Activated naive CD8-positive, alpha-beta T cell treated with anti-CD3 and anti-CD28 coated beads, Interleukin-2, amount 50 U/mL, for 24 hours (primary cell): ENCODE measurements at regions not wholly inside any gene's neighbourhood (a gene's known extent, or its start where the extent isn't known, plus 50 kb on each side); places are given as distances from the start of the nearest gene placed in this dataset.
A peak's percentile ranks its signal among the peaks of the same experiment; 100 is the strongest.

Source experiments
- ATAC-seq: fragments of 150-1000 bp; cut with Tn5 transposase; one replicate; pipeline ENCODE4 v1.10.0; 2021
- DNase-seq: peaks from one replicate; pipeline ENCODE4 v3.0.0; 2021
- H3K27ac Mint-ChIP-seq: one replicate; pipeline ENCODE4 v1.8.0; 2021; ENCODE audit warnings: mild to moderate bottlenecking, mixed read lengths
- H3K27me3 Mint-ChIP-seq: one replicate; pipeline ENCODE4 v1.8.0; 2021; ENCODE audit warnings: mixed read lengths
- H3K36me3 Mint-ChIP-seq: one replicate; pipeline ENCODE4 v1.8.0; 2021; ENCODE audit warnings: low read depth, mixed read lengths
- H3K4me1 Mint-ChIP-seq: one replicate; pipeline ENCODE4 v1.8.0; 2021; ENCODE audit warnings: mixed read lengths
- H3K4me3 Mint-ChIP-seq: one replicate; pipeline ENCODE4 v1.8.0; 2021; ENCODE audit warnings: mild to moderate bottlenecking, moderate library complexity, mixed read lengths
- H3K9me3 Mint-ChIP-seq: one replicate; pipeline ENCODE4 v1.8.0; 2021; ENCODE audit warnings: mixed read lengths

DNA sequence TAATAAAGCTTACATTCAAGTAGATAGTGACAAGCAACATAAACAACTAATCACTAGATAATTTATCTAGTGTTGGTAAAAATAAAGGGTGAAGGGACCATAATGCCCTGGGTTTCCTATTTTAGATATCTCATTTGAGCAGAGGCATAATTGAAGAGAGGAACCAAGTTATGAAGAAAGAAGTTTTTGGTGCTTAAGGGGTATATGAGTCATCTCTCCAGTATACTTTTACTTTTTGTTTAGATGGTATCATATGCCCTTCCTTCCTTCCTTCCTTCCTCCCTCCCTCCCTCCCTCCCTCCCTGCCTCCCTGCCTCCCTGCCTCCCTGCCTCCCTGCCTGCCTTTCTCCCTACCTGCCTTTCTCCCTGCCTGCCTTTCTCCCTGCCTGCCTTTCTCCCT lies 1053.5 kb upstream of the CELF4 start:
- Mint-ChIP-seq H3K36me3 (no peaks in the 10 kb centered on the region), H3K4me3 (no peak overlapping the region), H3K27ac (no peak overlapping the region), H3K9me3 (no peaks in the 10 kb centered on the region), H3K4me1 (peaks cover 2% of the 10 kb centered on the region), H3K27me3 (no peaks in the 10 kb centered on the region)
- DNase-seq: no peak
- ATAC-seq: no peak

GRCh38 chr18:38616306-38616705 lies 1050.7 kb upstream of the CELF4 start:
- ATAC-seq: no peak
- Mint-ChIP-seq H3K27ac (no peak overlapping the region), H3K9me3 (no peaks in the 10 kb centered on the region), H3K4me3 (no peak overlapping the region), H3K36me3 (no peaks in the 10 kb centered on the region), H3K4me1 (peaks cover 11% of the 10 kb centered on the region), H3K27me3 (no peaks in the 10 kb centered on the region)
- DNase-seq: no peak

DNA sequence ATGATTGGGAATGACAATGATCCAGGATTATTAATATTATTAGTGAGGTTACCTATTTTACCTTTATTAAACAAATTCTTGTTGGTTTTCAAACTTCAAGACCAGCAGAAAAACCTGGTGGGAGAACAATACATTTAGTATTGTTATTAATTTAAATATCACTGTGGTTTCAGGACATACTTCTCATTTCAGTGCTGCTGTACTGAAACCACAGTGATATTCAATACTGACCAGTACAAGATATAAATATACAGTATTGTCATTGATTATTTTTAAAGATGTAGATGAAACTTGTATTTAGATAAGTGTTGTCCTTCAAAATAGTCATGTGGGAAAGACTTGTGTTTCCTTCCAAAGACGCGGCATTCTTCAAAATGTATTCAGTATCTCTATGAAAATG lies 1047.3 kb upstream of the CELF4 start:
- Mint-ChIP-seq H3K4me1 (peaks cover 28% of the 10 kb centered on the region), H3K27ac (no peak overlapping the region), H3K36me3 (no peaks in the 10 kb centered on the region), H3K9me3 (no peaks in the 10 kb centered on the region), H3K4me3 (no peak overlapping the region), H3K27me3 (no peaks in the 10 kb centered on the region)
- DNase-seq: no peak
- no peak for ATAC-seq

DNA sequence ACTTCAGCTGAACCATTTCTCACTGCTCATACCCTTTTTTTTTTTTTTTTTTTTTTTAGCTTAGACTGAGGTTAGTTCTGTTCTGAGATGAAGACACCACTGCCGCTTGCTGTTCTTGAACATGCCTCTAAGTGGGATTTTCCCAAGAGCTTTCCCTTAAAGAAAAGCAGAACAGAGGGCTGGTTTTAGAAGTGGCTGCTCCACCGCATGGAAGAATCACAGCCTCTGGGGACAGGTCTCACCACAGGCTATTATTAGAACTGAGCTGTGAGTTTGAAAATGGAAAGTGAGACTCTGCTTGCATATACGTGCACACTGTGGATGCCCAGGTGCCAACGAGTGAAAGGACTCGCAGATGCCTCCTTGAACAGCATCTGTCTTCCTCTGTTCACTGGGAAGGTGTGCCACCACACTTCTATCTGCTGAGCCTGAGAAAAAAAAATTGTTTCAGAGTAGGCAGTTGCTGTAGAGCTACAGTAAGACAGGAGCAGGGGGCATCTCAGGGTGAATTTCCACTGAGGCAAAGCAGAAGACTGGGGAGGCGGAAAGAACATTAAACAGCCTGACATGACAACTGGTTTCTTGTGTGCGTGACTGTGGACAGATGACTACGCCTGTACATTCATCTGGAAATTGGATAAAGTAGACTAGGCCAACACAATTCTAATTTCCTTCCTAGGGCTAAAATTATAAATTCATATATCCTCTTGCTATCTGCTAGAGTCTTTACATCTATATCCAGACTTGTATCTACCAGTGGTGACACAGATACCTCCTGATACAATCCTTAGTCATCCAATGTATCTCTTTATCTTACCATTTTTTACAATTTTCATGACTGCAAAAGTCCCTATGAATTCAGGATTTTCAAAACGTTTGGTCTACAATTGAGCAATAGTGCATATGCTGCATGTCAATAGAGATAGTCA lies 1045.7 kb upstream of the CELF4 start:
- ATAC-seq (peak; percentile 80), DNase-seq (peak; percentile 15)
- H3K9me3 Mint-ChIP-seq: no peaks in the 10 kb centered on the region
- peaks cover 37% of the 10 kb centered on the region for H3K4me1 Mint-ChIP-seq
- H3K36me3 Mint-ChIP-seq: no peaks in the 10 kb centered on the region
- H3K27me3 Mint-ChIP-seq: no peaks in the 10 kb centered on the region
- peak overlapping the region; percentile 32 for H3K4me3 Mint-ChIP-seq
- peak overlapping the region; percentile 88 for H3K27ac Mint-ChIP-seq

DNA sequence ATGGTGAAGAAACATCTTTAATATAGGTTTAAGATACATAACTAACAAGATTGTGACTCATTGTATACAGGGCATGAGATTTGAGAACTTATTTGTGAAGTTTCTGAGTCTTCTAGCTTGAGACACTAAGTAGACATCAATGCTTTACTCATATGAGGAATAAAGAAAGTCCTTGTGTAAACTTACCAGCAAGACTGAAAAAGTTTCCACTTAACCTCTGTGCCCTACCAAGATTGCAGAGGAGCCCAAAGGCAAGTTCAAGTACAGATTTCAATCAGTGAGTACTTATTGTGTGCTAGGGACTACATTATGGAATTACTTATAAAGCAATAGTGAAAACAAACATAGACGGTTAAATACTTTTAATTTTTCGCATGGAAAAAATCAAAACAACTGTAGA lies 1041.2 kb upstream of the CELF4 start:
- Mint-ChIP-seq H3K36me3 (no peaks in the 10 kb centered on the region), H3K27ac (no peak overlapping the region), H3K9me3 (no peaks in the 10 kb centered on the region), H3K4me1 (peaks cover 34% of the 10 kb centered on the region), H3K4me3 (no peak overlapping the region), H3K27me3 (no peaks in the 10 kb centered on the region)
- DNase-seq: no peak
- no peak for ATAC-seq

GRCh38 chr18:38602341-38602740 lies 1036.7 kb upstream of the CELF4 start:
- no peaks in the 10 kb centered on the region for H3K36me3 Mint-ChIP-seq
- peaks cover 9% of the 10 kb centered on the region for H3K4me1 Mint-ChIP-seq
- no peak overlapping the region for H3K27ac Mint-ChIP-seq
- H3K27me3 Mint-ChIP-seq: no peaks in the 10 kb centered on the region
- DNase-seq (no peak), ATAC-seq (no peak)
- no peaks in the 10 kb centered on the region for H3K9me3 Mint-ChIP-seq
- H3K4me3 Mint-ChIP-seq: no peak overlapping the region

- H3K4me3 Mint-ChIP-seq: no peak overlapping the region
- ATAC-seq (no peak), DNase-seq (no peak)
- H3K36me3 Mint-ChIP-seq: no peaks in the 10 kb centered on the region
- H3K9me3 Mint-ChIP-seq: no peaks in the 10 kb centered on the region
- no peaks in the 10 kb centered on the region for H3K27me3 Mint-ChIP-seq
- no peaks in the 10 kb centered on the region for H3K4me1 Mint-ChIP-seq
- H3K27ac Mint-ChIP-seq: no peak overlapping the region
Measured at GRCh38 chr18:38587571-38587970, 1022.0 kb upstream of the CELF4 start.

DNA sequence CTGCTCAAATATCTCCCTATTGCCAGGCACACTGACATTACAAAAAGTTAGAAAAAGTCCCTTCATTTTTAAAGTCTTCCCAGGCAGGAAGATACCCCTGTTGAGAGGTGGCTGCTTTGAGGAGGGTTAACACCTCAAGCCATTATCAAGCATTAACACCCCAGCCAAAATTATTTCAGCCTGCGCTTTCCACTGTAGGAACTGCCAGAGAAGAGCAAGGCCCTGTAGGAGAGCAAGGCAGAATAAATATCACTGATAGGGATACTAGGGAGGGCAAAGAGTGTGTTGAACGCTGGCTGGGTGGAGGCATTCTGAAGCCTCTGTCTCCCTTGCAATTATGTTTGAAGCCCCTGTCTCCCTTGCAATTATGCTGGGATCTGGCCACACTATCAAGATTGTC lies 1020.7 kb upstream of the CELF4 start:
- no peak for DNase-seq
- no peaks in the 10 kb centered on the region for H3K27me3 Mint-ChIP-seq
- no peaks in the 10 kb centered on the region for H3K36me3 Mint-ChIP-seq
- no peaks in the 10 kb centered on the region for H3K4me1 Mint-ChIP-seq
- H3K27ac Mint-ChIP-seq: no peak overlapping the region
- H3K4me3 Mint-ChIP-seq: no peak overlapping the region
- H3K9me3 Mint-ChIP-seq: no peaks in the 10 kb centered on the region
- no peak for ATAC-seq

GRCh38 chr18:38579764-38580163 lies 1014.2 kb upstream of the CELF4 start:
- ATAC-seq (no peak), DNase-seq (no peak)
- no peak overlapping the region for H3K4me3 Mint-ChIP-seq
- no peaks in the 10 kb centered on the region for H3K36me3 Mint-ChIP-seq
- H3K27ac Mint-ChIP-seq: no peak overlapping the region
- peaks cover 23% of the 10 kb centered on the region for H3K4me1 Mint-ChIP-seq
- H3K9me3 Mint-ChIP-seq: no peaks in the 10 kb centered on the region
- H3K27me3 Mint-ChIP-seq: no peaks in the 10 kb centered on the region

DNA sequence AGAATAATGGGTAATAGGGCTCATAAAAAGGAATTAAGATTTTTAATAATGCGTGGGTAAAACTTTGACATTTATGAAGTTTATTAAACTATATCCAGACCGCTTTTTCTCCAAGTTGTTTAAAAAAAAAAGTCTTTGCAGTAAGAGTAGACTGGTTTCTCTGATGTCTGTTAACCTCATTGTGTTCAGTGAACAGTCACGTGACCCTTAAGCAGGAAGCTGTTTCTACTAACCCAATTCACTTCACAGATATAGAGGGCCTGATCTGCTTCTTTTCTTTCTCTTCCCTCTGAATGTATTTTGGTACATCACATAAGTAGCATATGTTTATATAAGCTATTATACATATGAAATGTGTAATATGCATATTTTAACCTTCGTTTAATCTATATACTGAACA lies 1011.3 kb upstream of the CELF4 start:
- Mint-ChIP-seq H3K9me3 (no peaks in the 10 kb centered on the region), H3K4me3 (no peak overlapping the region), H3K4me1 (peaks cover 23% of the 10 kb centered on the region), H3K36me3 (no peaks in the 10 kb centered on the region), H3K27me3 (no peaks in the 10 kb centered on the region), H3K27ac (no peak overlapping the region)
- DNase-seq (no peak), ATAC-seq (no peak)

GRCh38 chr18:38576349-38576748 lies 1010.8 kb upstream of the CELF4 start:
- peak overlapping the region; percentile 53 for H3K27ac Mint-ChIP-seq
- H3K4me1 Mint-ChIP-seq: peaks cover 23% of the 10 kb centered on the region
- no peaks in the 10 kb centered on the region for H3K9me3 Mint-ChIP-seq
- ATAC-seq (no peak), DNase-seq (no peak)
- no peaks in the 10 kb centered on the region for H3K36me3 Mint-ChIP-seq
- H3K4me3 Mint-ChIP-seq: no peak overlapping the region
- no peaks in the 10 kb centered on the region for H3K27me3 Mint-ChIP-seq

DNA sequence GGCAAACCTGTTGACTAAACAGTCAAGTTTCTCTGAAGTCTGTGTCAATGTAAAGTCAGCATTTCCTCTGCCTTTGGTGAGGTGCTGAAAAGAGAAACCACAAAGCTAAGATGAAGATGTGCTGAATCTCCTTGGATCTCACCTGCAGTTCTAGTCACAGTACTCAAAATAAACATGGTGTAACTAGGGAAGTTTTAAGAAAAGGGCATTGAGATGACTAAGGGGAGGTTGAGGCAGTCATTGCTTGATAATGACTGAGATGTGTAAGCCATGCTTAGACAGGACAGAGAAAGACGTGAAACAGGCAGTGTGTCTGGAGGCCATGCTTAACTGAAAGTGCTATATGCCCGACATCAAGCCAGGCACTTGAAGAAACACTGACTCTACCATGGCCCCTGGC lies 1010.0 kb upstream of the CELF4 start:
- no peak overlapping the region for H3K4me3 Mint-ChIP-seq
- no peaks in the 10 kb centered on the region for H3K36me3 Mint-ChIP-seq
- no peaks in the 10 kb centered on the region for H3K27me3 Mint-ChIP-seq
- no peaks in the 10 kb centered on the region for H3K9me3 Mint-ChIP-seq
- peaks cover 23% of the 10 kb centered on the region for H3K4me1 Mint-ChIP-seq
- H3K27ac Mint-ChIP-seq: no peak overlapping the region
- ATAC-seq: peak; percentile 84
- DNase-seq: no peak

DNA sequence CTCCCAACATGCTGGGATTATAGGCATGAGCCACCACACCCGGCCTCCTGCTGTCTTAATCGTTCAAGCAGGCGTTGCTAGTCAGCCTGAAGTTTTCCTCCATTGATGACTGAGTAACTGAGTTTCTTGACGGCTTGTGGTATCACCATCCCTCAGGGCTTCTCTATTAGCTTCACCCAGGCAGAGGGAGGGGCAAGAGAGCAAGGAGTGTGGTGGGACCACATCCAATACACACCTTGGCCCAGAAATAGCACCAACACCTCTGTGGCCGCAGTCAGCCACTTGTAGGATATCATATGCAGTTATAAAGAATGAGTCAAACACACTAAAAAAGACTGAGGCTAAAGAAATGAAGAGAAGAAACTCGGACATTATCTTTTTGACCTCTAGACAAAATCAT lies 1009.4 kb upstream of the CELF4 start:
- no peak for DNase-seq
- no peaks in the 10 kb centered on the region for H3K36me3 Mint-ChIP-seq
- H3K4me1 Mint-ChIP-seq: peaks cover 23% of the 10 kb centered on the region
- no peak for ATAC-seq
- no peak overlapping the region for H3K27ac Mint-ChIP-seq
- H3K4me3 Mint-ChIP-seq: no peak overlapping the region
- H3K9me3 Mint-ChIP-seq: no peaks in the 10 kb centered on the region
- no peaks in the 10 kb centered on the region for H3K27me3 Mint-ChIP-seq

- no peak for DNase-seq
- Mint-ChIP-seq H3K4me3 (no peak overlapping the region), H3K27me3 (no peaks in the 10 kb centered on the region), H3K27ac (no peak overlapping the region), H3K4me1 (peaks cover 20% of the 10 kb centered on the region), H3K9me3 (no peaks in the 10 kb centered on the region), H3K36me3 (no peaks in the 10 kb centered on the region)
- no peak for ATAC-seq
Measured at GRCh38 chr18:38572554-38573111, 1007.0 kb upstream of the CELF4 start.

GRCh38 chr18:38571651-38572050 lies 1006.1 kb upstream of the CELF4 start:
- no peak for ATAC-seq
- no peak overlapping the region for H3K4me3 Mint-ChIP-seq
- H3K36me3 Mint-ChIP-seq: no peaks in the 10 kb centered on the region
- H3K27me3 Mint-ChIP-seq: no peaks in the 10 kb centered on the region
- DNase-seq: no peak
- no peak overlapping the region for H3K27ac Mint-ChIP-seq
- H3K4me1 Mint-ChIP-seq: peaks cover 15% of the 10 kb centered on the region
- H3K9me3 Mint-ChIP-seq: no peaks in the 10 kb centered on the region
